NCI-H1436 treated with DMSO at 0.1 percent for 48 hours (cell line): ENCODE measurements at regions not wholly inside any gene's neighbourhood (a gene's known extent, or its start where the extent isn't known, plus 50 kb on each side); places are given as distances from the start of the nearest gene placed in this dataset.
"Not testable (repeated sequence)": the region's sequence is repeated elsewhere in the genome, so short reads cannot be mapped to it uniquely, and the experiment has no call there.

ENCODE experiments used
- DNase-seq: peaks from one replicate; lab custom pipeline; 2025; lab: John Stamatoyannopoulos, UW

- DNase-seq, result not testable (repeated sequence)
Observed at GRCh38 chr5:101205065-101205464, 302.0 kb upstream of the ST8SIA4 start.

GRCh38 chr5:101180365-101180764 lies 277.3 kb upstream of the ST8SIA4 start:
- not testable (repeated sequence) for DNase-seq

GRCh38 chr5:101176605-101177004 lies 273.5 kb upstream of the ST8SIA4 start:
- DNase-seq, result no peak

- DNase-seq, result no peak
Observed at GRCh38 chr5:101174981-101175380, 271.9 kb upstream of the ST8SIA4 start.

GRCh38 chr5:101163088-101163487 lies 260.0 kb upstream of the ST8SIA4 start:
- no peak for DNase-seq

- DNase-seq, result no peak
Observed at GRCh38 chr5:101160002-101160401, 256.9 kb upstream of the ST8SIA4 start.

- DNase-seq, result no peak
Observed at GRCh38 chr5:101159006-101159405, 255.9 kb upstream of the ST8SIA4 start.

GRCh38 chr5:101153526-101153925 lies 250.4 kb upstream of the ST8SIA4 start:
- DNase-seq, result no peak

- no peak for DNase-seq
Observed at GRCh38 chr5:101143526-101143925, 240.4 kb upstream of the ST8SIA4 start.

- DNase-seq, result no peak
Observed at GRCh38 chr5:101142102-101142501, 239.0 kb upstream of the ST8SIA4 start.

GRCh38 chr5:101136454-101136853 lies 233.4 kb upstream of the ST8SIA4 start:
- DNase-seq, result no peak

GRCh38 chr5:101123363-101123762 lies 220.3 kb upstream of the ST8SIA4 start:
- DNase-seq, result no peak

GRCh38 chr5:101112645-101113044 lies 209.6 kb upstream of the ST8SIA4 start:
- DNase-seq, result no peak

- no peak for DNase-seq
Observed at GRCh38 chr5:101103874-101104273, 200.8 kb upstream of the ST8SIA4 start.

- no peak for DNase-seq
Observed at GRCh38 chr5:101102506-101102905, 199.4 kb upstream of the ST8SIA4 start.

GRCh38 chr5:101091902-101092301 lies 188.8 kb upstream of the ST8SIA4 start:
- no peak for DNase-seq

- no peak for DNase-seq
Observed at GRCh38 chr5:101084353-101084752, 181.3 kb upstream of the ST8SIA4 start.

GRCh38 chr5:101080462-101081240 lies 177.6 kb upstream of the ST8SIA4 start:
- DNase-seq, result no peak

- DNase-seq, result no peak
Observed at GRCh38 chr5:101068298-101068697, 165.2 kb upstream of the ST8SIA4 start.

- no peak for DNase-seq
Observed at GRCh38 chr5:101067429-101067828, 164.3 kb upstream of the ST8SIA4 start.

GRCh38 chr5:101062902-101063301 lies 159.8 kb upstream of the ST8SIA4 start:
- no peak for DNase-seq

GRCh38 chr5:101047181-101047580 lies 144.1 kb upstream of the ST8SIA4 start:
- no peak for DNase-seq

GRCh38 chr5:101045689-101046088 lies 142.6 kb upstream of the ST8SIA4 start:
- DNase-seq, result no peak

- not testable (repeated sequence) for DNase-seq
Observed at GRCh38 chr5:101040002-101040401, 136.9 kb upstream of the ST8SIA4 start.
